ENCODE measurements at regions not wholly inside any gene's neighbourhood (a gene's known extent, or its start where the extent isn't known, plus 50 kb on each side); places are given as distances from the start of the nearest gene placed in this dataset.

- WGBS (ENCODE audit: missing lambda C conversion rate): 51% methylated on average over 7 of the region's 8 CpGs
These were observed 122.0 kb upstream of the ARID1B start for GRCh38 chr6:156654919-156655918.

GRCh38 chr6:156652231-156652750 lies 124.9 kb upstream of the ARID1B start:
- ChIA-PET CTCF (no interaction called here), POLR2A (no interaction called here)
- WGBS (ENCODE audit: missing lambda C conversion rate): 92% methylated on average over 5 of the region's 5 CpGs
- Histone ChIP-seq H3K4me2 (no peak overlapping the region), H3K4me1 (no peaks in the 10 kb centered on the region), H3K9me3 (no peaks in the 10 kb centered on the region), H3K27ac (no peak overlapping the region), H3K4me3 (no peak overlapping the region)
- FAIRE-seq: no peak
- TF ChIP-seq HEYL (CRISPR knock-in tag; IDR thresholded peaks at IDR 0.05): no peak
- TF ChIP-seq RARB (CRISPR knock-in tag; IDR thresholded peaks at IDR 0.05): no peak
- no peak for TF ChIP-seq RAD21 (conservative IDR thresholded peaks at IDR 0.05 in 1 of 2, IDR thresholded peaks at IDR 0.05 in 1 of 2)
- no peak for TF ChIP-seq E2F6 (IDR thresholded peaks at IDR 0.05; ENCODE audit: borderline replicate concordance, low read depth)
- TF ChIP-seq PHF8 (IDR thresholded peaks at IDR 0.05; ENCODE audit: borderline replicate concordance, low read depth): no peak
- DNase-seq (ENCODE audit: low read depth in 1 of 2, low spot score in 1 of 2): no peak
- ATAC-seq: no peak

More at GRCh38 chr6:156654919-156655918, 122.0 kb upstream of the ARID1B start:
- Histone ChIP-seq H3K4me3 (no peak overlapping the region), H3K4me1 (no peaks in the 10 kb centered on the region), H3K9me3 (no peaks in the 10 kb centered on the region), H3K4me2 (no peak overlapping the region), H3K27ac (no peak overlapping the region)
- FAIRE-seq (no peak), DNase-seq (ENCODE audit: low read depth in 1 of 2, low spot score in 1 of 2) (no peak), ATAC-seq (no peak)
- ChIA-PET CTCF (no interaction called here), POLR2A (no interaction called here)
- TF ChIP-seq HMGXB4 (CRISPR knock-in tag; IDR thresholded peaks at IDR 0.05; ENCODE audit: borderline replicate concordance) (no peak), HDAC2 (IDR thresholded peaks at IDR 0.05) (no peak), KDM1A (IDR thresholded peaks at IDR 0.05; ENCODE audit: low read depth) (no peak), NFE2L2 (conservative IDR thresholded peaks at IDR 0.05; ENCODE audit: low read length) (no peak), HOXB5 (CRISPR knock-in tag; IDR thresholded peaks at IDR 0.05) (no peak), MAFK (IDR thresholded peaks at IDR 0.05; ENCODE audit: partially characterized antibody) (no peak), TP53 (CRISPR knock-in tag; IDR thresholded peaks at IDR 0.05) (no peak), FOSB (CRISPR knock-in tag; IDR thresholded peaks at IDR 0.05) (no peak), POLR2AphosphoS2 (conservative IDR thresholded peaks at IDR 0.05; ENCODE audit: low read length) (no peak), HES2 (IDR thresholded peaks at IDR 0.05) (no peak), NR3C1 (IDR thresholded peaks at IDR 0.05) (no peak), HEYL (CRISPR knock-in tag; IDR thresholded peaks at IDR 0.05) (no peak), EP300 (IDR thresholded peaks at IDR 0.05) (no peak), ESRRA (IDR thresholded peaks at IDR 0.05; ENCODE audit: borderline replicate concordance, low read length) (no peak), JUNB (IDR thresholded peaks at IDR 0.05) (no peak), MYC (IDR thresholded peaks at IDR 0.05; ENCODE audit: borderline replicate concordance, low read length) (no peak), SMC3 (IDR thresholded peaks at IDR 0.05) (no peak), ZSCAN20 (CRISPR knock-in tag; IDR thresholded peaks at IDR 0.05) (no peak)

Measured in A549 (cell line).